HFFc6 (cell line): ENCODE measurements at regions not wholly inside any gene's neighbourhood (a gene's known extent, or its start where the extent isn't known, plus 50 kb on each side); places are given as distances from the start of the nearest gene placed in this dataset.

Source experiments
- DNase-seq: peaks from one replicate; pipeline ENCODE4 v3.0.0-alpha.2; 2018
- H3K27ac Mint-ChIP-seq: 2 replicates; pipeline ENCODE4 v1.8.0; 2020; ENCODE audit warnings: mild to moderate bottlenecking, mixed read lengths
- H3K27me3 Mint-ChIP-seq: 2 replicates; pipeline ENCODE4 v1.8.0; 2021; ENCODE audit warnings: mild to moderate bottlenecking, moderate library complexity, mixed read lengths; ENCODE audit not compliant: insufficient read depth
- H3K36me3 Mint-ChIP-seq: 2 replicates; pipeline ENCODE4 v1.8.0; 2021; ENCODE audit warnings: low read depth, mixed read lengths
- H3K4me1 Mint-ChIP-seq: 2 replicates; pipeline ENCODE4 v1.8.0; 2020; ENCODE audit warnings: low read depth, mixed read lengths
- H3K4me3 Mint-ChIP-seq: 2 replicates; pipeline ENCODE4 v1.8.0; 2020; ENCODE audit warnings: mild to moderate bottlenecking, moderate library complexity, mixed read lengths
- H3K9me3 Mint-ChIP-seq: 2 replicates; pipeline ENCODE4 v1.8.0; 2020; ENCODE audit warnings: mild to moderate bottlenecking, mixed read lengths
- TF ChIP-seq, protein P1 (sequence below): fragments of 200-600 bp; sonication (generic); IDR thresholded peaks from 2 replicates; pipeline ENCODE4 v1.5.0; 2021; ENCODE audit warnings: antibody characterized with exemption, mild to moderate bottlenecking

DNA sequence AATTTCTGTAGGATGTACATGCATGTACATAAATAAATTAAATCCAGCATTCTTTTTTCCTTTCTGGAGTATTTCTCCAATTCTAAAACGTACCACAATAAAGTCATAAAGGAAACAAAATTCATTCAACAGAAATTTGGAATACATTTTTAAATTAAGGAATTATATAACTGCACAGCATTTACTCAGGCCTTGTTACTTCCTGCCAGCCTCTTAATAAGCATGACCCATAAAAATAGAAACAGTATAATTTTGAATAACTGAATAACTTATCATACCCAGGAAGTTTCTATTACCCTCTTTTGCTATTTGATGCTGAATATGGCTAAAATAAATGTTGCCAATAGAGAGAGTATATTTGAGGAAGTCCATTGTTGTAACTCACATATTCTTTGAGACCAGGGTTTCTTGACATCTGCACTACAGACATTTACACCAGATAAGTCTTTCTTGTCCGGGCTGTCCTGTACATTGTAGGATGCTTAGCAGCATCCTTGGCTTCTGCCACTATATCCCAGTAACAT is 178.2 kb downstream of the KLF12 start:
- Mint-ChIP-seq H3K4me1 (peaks cover 31% of the 10 kb centered on the region), H3K36me3 (no peaks in the 10 kb centered on the region), H3K4me3 (no peak overlapping the region), H3K27me3 (no peaks in the 10 kb centered on the region; the same call in none of the 2 replicates), H3K9me3 (no peaks in the 10 kb centered on the region), H3K27ac (peak overlapping the region; percentile 24; the same call in 1 of the 2 replicates)
- TF ChIP-seq, protein P1, sequence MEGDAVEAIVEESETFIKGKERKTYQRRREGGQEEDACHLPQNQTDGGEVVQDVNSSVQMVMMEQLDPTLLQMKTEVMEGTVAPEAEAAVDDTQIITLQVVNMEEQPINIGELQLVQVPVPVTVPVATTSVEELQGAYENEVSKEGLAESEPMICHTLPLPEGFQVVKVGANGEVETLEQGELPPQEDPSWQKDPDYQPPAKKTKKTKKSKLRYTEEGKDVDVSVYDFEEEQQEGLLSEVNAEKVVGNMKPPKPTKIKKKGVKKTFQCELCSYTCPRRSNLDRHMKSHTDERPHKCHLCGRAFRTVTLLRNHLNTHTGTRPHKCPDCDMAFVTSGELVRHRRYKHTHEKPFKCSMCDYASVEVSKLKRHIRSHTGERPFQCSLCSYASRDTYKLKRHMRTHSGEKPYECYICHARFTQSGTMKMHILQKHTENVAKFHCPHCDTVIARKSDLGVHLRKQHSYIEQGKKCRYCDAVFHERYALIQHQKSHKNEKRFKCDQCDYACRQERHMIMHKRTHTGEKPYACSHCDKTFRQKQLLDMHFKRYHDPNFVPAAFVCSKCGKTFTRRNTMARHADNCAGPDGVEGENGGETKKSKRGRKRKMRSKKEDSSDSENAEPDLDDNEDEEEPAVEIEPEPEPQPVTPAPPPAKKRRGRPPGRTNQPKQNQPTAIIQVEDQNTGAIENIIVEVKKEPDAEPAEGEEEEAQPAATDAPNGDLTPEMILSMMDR = no peak
- no peak for DNase-seq

DNA sequence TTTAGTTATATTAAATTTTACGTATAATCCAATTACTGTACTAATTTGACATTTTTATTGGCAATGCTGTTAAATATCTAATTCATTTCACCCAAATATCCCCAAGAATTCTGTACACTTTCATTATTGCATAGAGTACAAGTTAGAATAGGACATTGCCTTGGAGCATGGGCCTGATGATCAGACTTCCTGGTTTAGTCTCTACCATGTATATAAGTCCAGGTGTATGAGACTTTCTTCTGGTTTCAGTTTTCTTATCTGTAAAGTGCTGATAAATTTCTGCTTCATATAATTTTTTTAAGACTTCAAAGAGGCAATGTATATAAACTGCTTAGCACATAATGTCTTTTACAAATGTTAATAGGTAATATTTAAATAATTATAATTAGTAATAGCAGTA is 179.4 kb downstream of the KLF12 start:
- TF ChIP-seq, protein P1 = no peak
- H3K27me3 Mint-ChIP-seq = no peaks in the 10 kb centered on the region; the same call in none of the 2 replicates
- no peaks in the 10 kb centered on the region for H3K36me3 Mint-ChIP-seq
- no peak overlapping the region for H3K4me3 Mint-ChIP-seq
- DNase-seq = no peak
- H3K27ac Mint-ChIP-seq = no peak overlapping the region
- H3K9me3 Mint-ChIP-seq = no peaks in the 10 kb centered on the region
- H3K4me1 Mint-ChIP-seq = peaks cover 28% of the 10 kb centered on the region

DNA sequence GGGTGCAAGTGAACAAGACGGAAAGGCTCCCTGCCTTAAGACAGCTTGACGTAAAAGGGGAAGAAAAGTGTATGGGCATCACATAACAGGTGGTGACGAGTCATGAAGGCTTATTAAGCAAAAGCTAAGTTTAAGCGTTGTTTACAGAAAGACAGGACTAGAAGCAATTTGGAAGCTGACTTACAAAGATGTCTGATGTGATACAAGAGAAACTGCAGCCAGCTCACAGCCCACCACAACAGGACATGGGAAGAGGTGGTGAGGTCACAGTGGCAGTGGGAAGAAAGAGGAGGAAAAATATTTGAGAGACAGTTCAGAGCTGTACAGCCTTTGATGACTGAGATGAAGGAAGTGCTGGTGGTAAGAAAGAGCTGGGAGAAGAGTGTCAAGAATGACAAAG is 181.6 kb downstream of the KLF12 start:
- H3K27ac Mint-ChIP-seq = peak overlapping the region; percentile 63; the same call in 1 of the 2 replicates
- H3K27me3 Mint-ChIP-seq = no peaks in the 10 kb centered on the region; the same call in none of the 2 replicates
- no peaks in the 10 kb centered on the region for H3K9me3 Mint-ChIP-seq
- no peak overlapping the region for H3K4me3 Mint-ChIP-seq
- no peak for DNase-seq
- H3K4me1 Mint-ChIP-seq = peaks cover 33% of the 10 kb centered on the region
- no peaks in the 10 kb centered on the region for H3K36me3 Mint-ChIP-seq
- TF ChIP-seq, protein P1 = no peak

DNA sequence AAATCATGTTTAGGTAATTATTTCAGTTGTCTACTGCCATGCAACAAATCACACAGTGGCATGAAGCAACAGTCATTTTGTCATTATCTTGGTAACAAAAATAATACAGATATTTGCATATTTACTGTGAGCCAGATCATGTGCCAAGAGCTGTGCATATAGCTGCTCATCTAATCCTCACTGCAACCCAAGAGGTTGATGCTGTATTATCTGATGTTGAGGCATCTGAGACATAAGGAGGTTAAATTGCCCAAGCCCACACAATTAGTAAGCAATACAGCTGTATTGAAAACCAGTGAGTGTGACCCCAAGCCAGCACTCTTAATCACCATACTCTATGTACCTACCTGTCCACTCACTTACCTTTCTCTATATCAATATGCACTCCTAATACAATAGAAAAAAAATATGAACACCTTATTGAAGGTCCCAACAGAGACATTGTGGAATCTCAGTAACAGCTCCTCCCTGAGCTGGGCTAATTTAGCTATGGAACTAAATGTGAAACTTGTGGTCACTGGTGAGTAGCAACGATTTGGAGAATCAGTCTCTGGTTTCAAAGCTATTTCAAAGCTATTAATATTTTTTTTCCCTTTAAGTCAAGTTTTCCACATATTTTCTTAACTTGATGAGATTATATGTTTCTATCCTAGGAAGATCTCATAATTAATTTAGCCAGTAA is 185.2 kb downstream of the KLF12 start:
- Mint-ChIP-seq H3K27me3 (no peaks in the 10 kb centered on the region; the same call in 1 of the 2 replicates), H3K27ac (no peak overlapping the region), H3K4me3 (no peak overlapping the region), H3K36me3 (no peaks in the 10 kb centered on the region), H3K9me3 (no peaks in the 10 kb centered on the region), H3K4me1 (peaks cover 34% of the 10 kb centered on the region)
- TF ChIP-seq, protein P1 = no peak
- DNase-seq = no peak

DNA sequence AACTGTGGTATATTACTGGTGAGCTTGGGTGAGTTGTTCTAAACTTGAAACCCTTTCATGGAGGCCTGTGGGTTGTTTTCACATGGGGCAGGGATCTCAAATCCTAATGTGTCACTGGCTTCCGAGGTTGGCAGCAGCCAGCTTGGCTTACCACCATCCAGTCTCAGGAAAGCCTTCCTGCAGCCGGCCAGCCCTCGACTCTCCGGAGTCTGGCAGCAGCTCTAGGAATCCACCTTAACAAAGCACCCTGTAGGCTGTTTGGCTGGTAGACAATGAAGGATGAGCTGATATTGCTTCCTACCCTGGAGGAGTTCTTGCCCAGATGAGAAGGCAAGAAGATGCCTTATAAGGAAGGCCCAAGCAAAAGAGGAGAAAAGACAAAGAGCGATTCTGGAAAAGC is 188.3 kb downstream of the KLF12 start:
- TF ChIP-seq, protein P1 = no peak
- Mint-ChIP-seq H3K27me3 (no peaks in the 10 kb centered on the region), H3K27ac (no peak overlapping the region), H3K9me3 (no peaks in the 10 kb centered on the region), H3K4me1 (peaks cover 37% of the 10 kb centered on the region), H3K36me3 (peaks cover 12% of the 10 kb centered on the region; the same call in 1 of the 2 replicates), H3K4me3 (no peak overlapping the region)
- DNase-seq = no peak
